Activated CD4-positive, alpha-beta T cell treated with anti-CD3 and anti-CD28 coated beads, Interleukin-2, amount 50 U/mL, for 48 hours (primary cell): ENCODE measurements at regions not wholly inside any gene's neighbourhood (a gene's known extent, or its start where the extent isn't known, plus 50 kb on each side); places are given as distances from the start of the nearest gene placed in this dataset.

Experiments
- DNase-seq, 2 experiments: peaks; one replicate each; pipeline ENCODE4 v3.0.0-alpha.2; 2020

- DNase-seq, result no peak
These were observed 129.9 kb upstream of the ADGRL3 start for GRCh38 chr4:61070269-61070668.

- DNase-seq, result no peak
These were observed 120.7 kb upstream of the ADGRL3 start for GRCh38 chr4:61079427-61079826.

GRCh38 chr4:61079976-61080375 lies 120.2 kb upstream of the ADGRL3 start:
- DNase-seq, result no peak

GRCh38 chr4:61085534-61085933 lies 114.6 kb upstream of the ADGRL3 start:
- DNase-seq, result no peak

- DNase-seq, result no peak
These were observed 113.8 kb upstream of the ADGRL3 start for GRCh38 chr4:61086357-61086756.

- no peak for DNase-seq
These were observed 113.1 kb upstream of the ADGRL3 start for GRCh38 chr4:61086979-61087378.

GRCh38 chr4:61094854-61095598 lies 105.1 kb upstream of the ADGRL3 start:
- no peak for DNase-seq

- no peak for DNase-seq
These were observed 71.4 kb upstream of the ADGRL3 start for GRCh38 chr4:61128682-61129081.

GRCh38 chr4:61129971-61130370 lies 70.2 kb upstream of the ADGRL3 start:
- no peak for DNase-seq

GRCh38 chr4:61143461-61143860 lies 56.7 kb upstream of the ADGRL3 start:
- no peak for DNase-seq

- DNase-seq, result no peak
These were observed 50.8 kb upstream of the ADGRL3 start for GRCh38 chr4:61149278-61149677.
